ENCODE measurements at regions not wholly inside any gene's neighbourhood (a gene's known extent, or its start where the extent isn't known, plus 50 kb on each side); places are given as distances from the start of the nearest gene placed in this dataset.
A peak's percentile ranks its signal among the peaks of the same experiment; 100 is the strongest.

DNA sequence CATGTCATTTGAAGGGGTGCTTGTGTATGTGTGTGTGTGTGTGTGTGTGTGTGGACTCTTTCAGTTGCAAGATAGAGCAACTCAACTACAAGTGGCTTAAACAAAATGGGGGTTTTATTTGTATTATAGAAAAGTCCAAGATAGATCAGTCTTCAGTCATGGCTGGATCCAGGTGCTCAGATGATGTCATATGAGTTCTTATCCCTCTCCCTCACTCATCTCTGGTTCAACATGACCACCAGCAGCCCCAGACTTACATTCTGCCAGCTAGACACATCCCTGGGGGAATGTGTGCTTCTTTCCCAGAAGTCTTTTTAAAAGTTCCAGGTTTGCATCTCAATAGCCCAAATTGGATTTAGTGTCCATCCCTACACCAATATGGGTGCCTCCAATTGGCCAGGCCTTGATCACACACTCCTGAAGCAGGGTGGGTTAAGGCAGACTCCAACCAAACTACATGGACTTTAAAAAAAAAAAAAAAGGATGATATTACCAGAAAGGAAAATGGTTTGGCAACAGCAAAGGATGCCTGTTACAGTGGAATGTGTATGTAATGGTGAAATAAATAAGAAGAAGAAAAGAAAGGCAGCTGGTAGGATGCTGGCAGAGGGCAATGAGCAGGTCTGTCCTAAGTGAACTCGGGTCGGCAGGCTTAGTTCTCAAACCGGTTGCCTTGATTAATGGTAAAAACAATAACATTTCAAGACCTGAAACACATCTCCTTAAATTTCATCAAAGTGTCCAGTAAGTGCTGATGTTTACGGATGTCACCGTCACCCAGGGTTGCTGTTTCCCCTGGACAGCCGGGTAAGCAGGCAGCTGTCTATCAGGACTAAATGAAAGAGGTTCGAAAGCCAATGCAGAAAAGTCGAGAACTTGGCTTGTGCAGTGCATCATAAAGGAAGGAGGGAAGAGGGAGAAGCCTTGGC is 107.7 kb downstream of the SMIM20 start:
- H2AFZ ChIP-seq (ENCODE audit: low read length), result no peak overlapping the region
- H3K27ac ChIP-seq (ENCODE audit: low read length), result peak overlapping the region; percentile 41
- H3K9ac ChIP-seq (ENCODE audit: low read length), result no peak overlapping the region
- BruUV-seq (replicated peaks), result no TSS peak
- no peaks in the 10 kb centered on the region for H3K27me3 ChIP-seq (ENCODE audit: low read length)
- ChIA-PET CTCF (no interaction called here), POLR2A (ENCODE audit: unreplicated experiment) (no interaction called here)
- no peaks in the 10 kb centered on the region for H3K36me3 ChIP-seq (ENCODE audit: low read depth, low read length)
- DNase-seq (no peak), ATAC-seq (no peak)
- peak overlapping the region; percentile 50; the same call in 1 of the 2 replicates for H3K4me3 ChIP-seq (ENCODE audit: low read length)
- H3F3A ChIP-seq (ENCODE audit: low read length, unreplicated experiment), result no peaks in the 10 kb centered on the region
- TF ChIP-seq, protein P1, sequence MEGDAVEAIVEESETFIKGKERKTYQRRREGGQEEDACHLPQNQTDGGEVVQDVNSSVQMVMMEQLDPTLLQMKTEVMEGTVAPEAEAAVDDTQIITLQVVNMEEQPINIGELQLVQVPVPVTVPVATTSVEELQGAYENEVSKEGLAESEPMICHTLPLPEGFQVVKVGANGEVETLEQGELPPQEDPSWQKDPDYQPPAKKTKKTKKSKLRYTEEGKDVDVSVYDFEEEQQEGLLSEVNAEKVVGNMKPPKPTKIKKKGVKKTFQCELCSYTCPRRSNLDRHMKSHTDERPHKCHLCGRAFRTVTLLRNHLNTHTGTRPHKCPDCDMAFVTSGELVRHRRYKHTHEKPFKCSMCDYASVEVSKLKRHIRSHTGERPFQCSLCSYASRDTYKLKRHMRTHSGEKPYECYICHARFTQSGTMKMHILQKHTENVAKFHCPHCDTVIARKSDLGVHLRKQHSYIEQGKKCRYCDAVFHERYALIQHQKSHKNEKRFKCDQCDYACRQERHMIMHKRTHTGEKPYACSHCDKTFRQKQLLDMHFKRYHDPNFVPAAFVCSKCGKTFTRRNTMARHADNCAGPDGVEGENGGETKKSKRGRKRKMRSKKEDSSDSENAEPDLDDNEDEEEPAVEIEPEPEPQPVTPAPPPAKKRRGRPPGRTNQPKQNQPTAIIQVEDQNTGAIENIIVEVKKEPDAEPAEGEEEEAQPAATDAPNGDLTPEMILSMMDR (conservative IDR thresholded peaks at IDR 0.05; ENCODE audit: low read depth, low read length), result no peak
- TF ChIP-seq EZH2 (IDR thresholded peaks at IDR 0.05; ENCODE audit: low read length, unreplicated experiment) (no peak), EZH2phosphoT487 (IDR thresholded peaks at IDR 0.05; ENCODE audit: borderline replicate concordance, low read length) (no peak)
- H3K9me2 ChIP-seq (replicated peaks; ENCODE audit: low read length), result no peaks in the 10 kb centered on the region
- H3K4me2 ChIP-seq (ENCODE audit: low read length), result peak overlapping the region; percentile 73
- intact Hi-C loops (cut with micrococcal nuclease), result loop anchor here (5.0 kb wide), 1 partner anchor 34 kb away; no protein-coding TSS in a partner anchor
- H3K79me2 ChIP-seq (ENCODE audit: low read length), result no peaks in the 10 kb centered on the region
- H3K4me1 ChIP-seq (ENCODE audit: insufficient read depth, low read length), result peaks cover 23% of the 10 kb centered on the region
- no peaks in the 10 kb centered on the region for H3K9me3 ChIP-seq (ENCODE audit: low read length)
- H4K20me1 ChIP-seq (ENCODE audit: low read length), result no peaks in the 10 kb centered on the region

DNA sequence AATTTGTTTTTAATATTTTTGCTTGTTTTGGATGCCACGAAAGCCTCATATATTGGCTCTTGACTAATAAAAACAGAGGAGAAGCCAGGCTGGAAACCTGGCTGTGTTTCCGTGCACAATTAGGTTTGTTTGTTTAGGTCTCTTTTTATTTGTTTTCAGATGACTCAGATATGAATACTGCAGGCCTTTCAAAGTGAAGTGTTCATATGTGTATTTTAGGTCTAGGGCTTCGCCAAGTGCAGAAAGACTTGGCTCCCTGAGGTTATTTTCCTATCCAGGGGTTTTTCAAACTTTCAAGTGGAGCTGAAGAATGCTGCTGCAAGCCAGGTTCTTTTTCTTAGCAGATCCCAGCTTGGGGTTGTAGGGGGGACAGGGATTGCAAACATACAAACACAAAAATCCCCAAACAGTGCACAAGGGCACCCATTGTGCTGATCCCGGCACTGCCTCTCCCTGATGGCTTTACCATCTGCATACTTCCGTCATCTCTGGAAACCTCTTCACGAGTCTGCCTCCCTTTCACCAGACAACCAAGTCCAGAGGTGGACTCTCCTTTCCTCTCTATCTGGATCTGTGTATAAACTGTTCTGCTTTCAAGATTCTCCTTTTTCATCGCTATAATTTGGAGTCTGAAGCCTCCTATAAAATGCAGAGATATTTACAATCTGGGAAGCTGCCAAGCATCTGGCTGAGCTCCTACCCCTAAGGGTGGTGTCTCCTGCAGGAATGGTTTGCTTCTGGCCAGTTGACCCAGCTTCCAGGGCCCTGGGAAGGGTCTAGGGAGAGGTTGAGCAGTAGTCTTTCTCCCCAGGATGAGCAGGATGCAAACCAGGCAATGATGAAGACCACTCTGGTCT is 108.6 kb downstream of the SMIM20 start:
- no peaks in the 10 kb centered on the region for H3K9me2 ChIP-seq (replicated peaks; ENCODE audit: low read length)
- peak overlapping the region; percentile 78 for H3K4me2 ChIP-seq (ENCODE audit: low read length)
- H3K27me3 ChIP-seq (ENCODE audit: low read length), result no peaks in the 10 kb centered on the region
- H3K9me3 ChIP-seq (ENCODE audit: low read length), result no peaks in the 10 kb centered on the region
- H3K27ac ChIP-seq (ENCODE audit: low read length), result peak overlapping the region; percentile 53
- H3F3A ChIP-seq (ENCODE audit: low read length, unreplicated experiment), result no peaks in the 10 kb centered on the region
- DNase-seq (peak; percentile 87), ATAC-seq (peak; percentile 91)
- H3K79me2 ChIP-seq (ENCODE audit: low read length), result no peaks in the 10 kb centered on the region
- peak overlapping the region; percentile 50; the same call in 1 of the 2 replicates for H3K4me3 ChIP-seq (ENCODE audit: low read length)
- H2AFZ ChIP-seq (ENCODE audit: low read length), result no peak overlapping the region
- ChIA-PET POLR2A (ENCODE audit: unreplicated experiment) (no interaction called here), CTCF (no interaction called here)
- no TSS peak for BruUV-seq (replicated peaks)
- no peaks in the 10 kb centered on the region for H4K20me1 ChIP-seq (ENCODE audit: low read length)
- intact Hi-C loops (cut with micrococcal nuclease), result loop anchor here (5.0 kb wide), 1 partner anchor 35 kb away; no protein-coding TSS in a partner anchor
- H3K36me3 ChIP-seq (ENCODE audit: low read depth, low read length), result no peaks in the 10 kb centered on the region
- H3K9ac ChIP-seq (ENCODE audit: low read length), result no peak overlapping the region
- H3K4me1 ChIP-seq (ENCODE audit: insufficient read depth, low read length), result peaks cover 23% of the 10 kb centered on the region
- no peak for TF ChIP-seq EZH2phosphoT487 (IDR thresholded peaks at IDR 0.05; ENCODE audit: borderline replicate concordance, low read length)
- TF ChIP-seq, protein P1 (conservative IDR thresholded peaks at IDR 0.05; ENCODE audit: low read depth, low read length), result no peak

Measured in PC-3 (cell line).